ENCODE measurements at regions not wholly inside any gene's neighbourhood (a gene's known extent, or its start where the extent isn't known, plus 50 kb on each side); places are given as distances from the start of the nearest gene placed in this dataset.

- no peaks in the 10 kb centered on the region; the same call in 1 of the 2 replicates for H3F3A ChIP-seq (ENCODE audit: control insufficient read depth, insufficient read depth)
- H3K27ac ChIP-seq (ENCODE audit: low read depth, low read length): no peak overlapping the region
Measured at GRCh38 chr5:72608926-72609325, 101.7 kb upstream of the ZNF366 start.

GRCh38 chr5:72608297-72608696 is 101.1 kb upstream of the ZNF366 start:
- no peaks in the 10 kb centered on the region; the same call in 1 of the 2 replicates for H3F3A ChIP-seq (ENCODE audit: control insufficient read depth, insufficient read depth)

More at GRCh38 chr5:72608926-72609325, 101.7 kb upstream of the ZNF366 start:
- no peaks in the 10 kb centered on the region for H3K79me2 ChIP-seq (ENCODE audit: control insufficient read depth, low read length)
- H3K9me3 ChIP-seq (ENCODE audit: control insufficient read depth, insufficient read depth, low read length): no peaks in the 10 kb centered on the region
- H3K36me3 ChIP-seq (ENCODE audit: control insufficient read depth, low read length): no peaks in the 10 kb centered on the region
- H4K20me1 ChIP-seq (ENCODE audit: control insufficient read depth, insufficient read depth, low read depth, low read length): no peaks in the 10 kb centered on the region
- H3K9me2 ChIP-seq (replicated peaks; ENCODE audit: control insufficient read depth, low read length): no peaks in the 10 kb centered on the region
- H3K4me1 ChIP-seq (ENCODE audit: control insufficient read depth, low read length): no peaks in the 10 kb centered on the region
- no peak for TF ChIP-seq CTCF (IDR thresholded peaks at IDR 0.05; ENCODE audit: low read depth, low read length, poor library complexity, severe bottlenecking)
- no peak for TF ChIP-seq EZH2phosphoT487 (IDR thresholded peaks at IDR 0.05; ENCODE audit: borderline replicate concordance, low read length)
- no peak overlapping the region for H3K4me3 ChIP-seq (ENCODE audit: low read length)
- H3K4me2 ChIP-seq (ENCODE audit: low read length): no peak overlapping the region
- H3K27me3 ChIP-seq (ENCODE audit: control insufficient read depth, low read length): 0 out of 2 replicates have a peak, but pooled peaks cover 2% of the 10 kb centered on the region

GRCh38 chr5:72607381-72607780 is 100.2 kb upstream of the ZNF366 start:
- H3K9me3 ChIP-seq (ENCODE audit: control insufficient read depth, insufficient read depth, low read length): no peaks in the 10 kb centered on the region
- H3K4me3 ChIP-seq (ENCODE audit: low read length): no peak overlapping the region
- no peak overlapping the region for H3K4me2 ChIP-seq (ENCODE audit: low read length)
- H3F3A ChIP-seq (ENCODE audit: control insufficient read depth, insufficient read depth): no peaks in the 10 kb centered on the region
- H3K27me3 ChIP-seq (ENCODE audit: control insufficient read depth, low read length): 0 out of 2 replicates have a peak, but pooled peaks cover 2% of the 10 kb centered on the region
- H4K20me1 ChIP-seq (ENCODE audit: control insufficient read depth, insufficient read depth, low read depth, low read length): no peaks in the 10 kb centered on the region
- H3K27ac ChIP-seq (ENCODE audit: low read depth, low read length): no peak overlapping the region
- no peaks in the 10 kb centered on the region for H3K9me2 ChIP-seq (replicated peaks; ENCODE audit: control insufficient read depth, low read length)
- no peaks in the 10 kb centered on the region for H3K36me3 ChIP-seq (ENCODE audit: control insufficient read depth, low read length)
- TF ChIP-seq EZH2phosphoT487 (IDR thresholded peaks at IDR 0.05; ENCODE audit: borderline replicate concordance, low read length): no peak
- TF ChIP-seq CTCF (IDR thresholded peaks at IDR 0.05; ENCODE audit: low read depth, low read length, poor library complexity, severe bottlenecking): no peak
- H3K4me1 ChIP-seq (ENCODE audit: control insufficient read depth, low read length): no peaks in the 10 kb centered on the region
- no peaks in the 10 kb centered on the region for H3K79me2 ChIP-seq (ENCODE audit: control insufficient read depth, low read length)

More at GRCh38 chr5:72608297-72608696, 101.1 kb upstream of the ZNF366 start:
- Histone ChIP-seq H3K27me3 (ENCODE audit: control insufficient read depth, low read length) (0 out of 2 replicates have a peak, but pooled peaks cover 2% of the 10 kb centered on the region), H3K27ac (ENCODE audit: low read depth, low read length) (no peak overlapping the region), H4K20me1 (ENCODE audit: control insufficient read depth, insufficient read depth, low read depth, low read length) (no peaks in the 10 kb centered on the region), H3K4me1 (ENCODE audit: control insufficient read depth, low read length) (no peaks in the 10 kb centered on the region), H3K9me2 (replicated peaks; ENCODE audit: control insufficient read depth, low read length) (no peaks in the 10 kb centered on the region), H3K4me2 (ENCODE audit: low read length) (no peak overlapping the region), H3K9me3 (ENCODE audit: control insufficient read depth, insufficient read depth, low read length) (no peaks in the 10 kb centered on the region), H3K4me3 (ENCODE audit: low read length) (no peak overlapping the region), H3K36me3 (ENCODE audit: control insufficient read depth, low read length) (no peaks in the 10 kb centered on the region), H3K79me2 (ENCODE audit: control insufficient read depth, low read length) (no peaks in the 10 kb centered on the region)
- TF ChIP-seq EZH2phosphoT487 (IDR thresholded peaks at IDR 0.05; ENCODE audit: borderline replicate concordance, low read length): no peak
- TF ChIP-seq CTCF (IDR thresholded peaks at IDR 0.05; ENCODE audit: low read depth, low read length, poor library complexity, severe bottlenecking): no peak
